Kidney (tissue), 13 donors: ENCODE measurements at regions not wholly inside any gene's neighbourhood (a gene's known extent, or its start where the extent isn't known, plus 50 kb on each side); places are given as distances from the start of the nearest gene placed in this dataset.
A peak's percentile ranks its signal among the peaks of the same experiment; 100 is the strongest.
"Not testable (repeated sequence)": the region's sequence is repeated elsewhere in the genome, so short reads cannot be mapped to it uniquely, and the experiment has no call there.

ENCODE experiments used
- DNase-seq, 5 donors: peaks; one replicate each; pipeline ENCODE4 v3.0.0-alpha.2; 2013 to 2020
- FAIRE-seq: peaks from 2 replicates; lab custom pipeline; 2012; peaks lifted over from hg19 to GRCh38; lab: Jason Lieb, UNC
- H3K27ac ChIP-seq, 2 donors: one replicate each; pipeline ENCODE4 v1.7.0; 2013; ENCODE audit warnings: low read depth in 2 of 2, low read length in 2 of 2, inconsistent platforms in 1 of 2
- H3K27me3 ChIP-seq: one replicate; pipeline ENCODE4 v1.7.1; 2013; ENCODE audit warnings: low read length, inconsistent platforms; ENCODE audit not compliant: control insufficient read depth, insufficient read depth
- H3K36me3 ChIP-seq, 3 donors: one replicate each; pipeline versions ENCODE4 v1.7.0 to v1.7.1; 2013; ENCODE audit warnings: low read length in 3 of 3, control low read depth in 1 of 3, inconsistent platforms in 1 of 3; ENCODE audit not compliant: insufficient read depth in 3 of 3, control insufficient read depth in 2 of 3
- H3K4me1 ChIP-seq, 3 donors: one replicate each; pipeline versions ENCODE4 v1.7.0 to v1.7.1; 2013; ENCODE audit warnings: low read length in 3 of 3, inconsistent platforms in 1 of 3, low read depth in 1 of 3; ENCODE audit not compliant: control insufficient read depth in 2 of 3, insufficient read depth in 2 of 3
- H3K4me3 ChIP-seq, 3 donors: one replicate each; pipeline versions ENCODE4 v1.7.0 to v1.8.1; 2013; ENCODE audit warnings: low read length in 3 of 3, control low read depth in 1 of 3, inconsistent platforms in 1 of 3
- H3K9ac ChIP-seq, 3 donors: one replicate each; pipeline versions ENCODE4 v1.7.0 to v1.7.1; 2013; ENCODE audit warnings: low read length in 3 of 3, control low read depth in 1 of 3, inconsistent platforms in 1 of 3
- H3K9me3 ChIP-seq, 3 donors: one replicate each; pipeline versions ENCODE4 v1.7.0 to v1.7.1; 2013; ENCODE audit warnings: low read length in 3 of 3, control low read depth in 1 of 3, inconsistent platforms in 1 of 3; ENCODE audit not compliant: control insufficient read depth in 2 of 3, insufficient read depth in 1 of 3
- CTCF ChIP-seq: IDR thresholded peaks from 3 replicates; pipeline ENCODE4 v1.5.1; 2012; ENCODE audit warnings: mild to moderate bottlenecking, moderate library complexity, borderline replicate concordance; ENCODE audit not compliant: insufficient read depth; ENCODE audit errors: extremely low read depth
- intact Hi-C: fragments of 100-400 bp; cut with DNase I; formaldehyde crosslinking; loops from one replicate; pipeline ENCODE4 v1.11.1; 2022
- donor health status: control.
- donor health status: control.
- donor health status: control.
- donor health status: control.
- donor health status: control.
- donor health status: DM: yes; HTN: yes; CAD: no.
- donor health status: Normal renal cell carcinoma (clear cell type).

- FAIRE-seq (no peak), DNase-seq (no peak)
- Histone ChIP-seq H3K9me3 (no peaks in the 10 kb centered on the region), H3K27me3 (no peaks in the 10 kb centered on the region), H3K9ac (no peak overlapping the region), H3K27ac (no peak overlapping the region), H3K36me3 (no peaks in the 10 kb centered on the region), H3K4me3 (no peak overlapping the region), H3K4me1 (no peaks in the 10 kb centered on the region)
- TF ChIP-seq CTCF: no peak
- intact Hi-C loops: no loop called here
Measured at GRCh38 chr5:135147294-135148090, 113.5 kb upstream of the PITX1 start.

- intact Hi-C loops: no loop called here
- DNase-seq (no peak), FAIRE-seq (no peak)
- no peak overlapping the region for H3K27ac ChIP-seq
- no peaks in the 10 kb centered on the region for H3K36me3 ChIP-seq
- no peaks in the 10 kb centered on the region for H3K27me3 ChIP-seq
- H3K9me3 ChIP-seq: no peaks in the 10 kb centered on the region
- TF ChIP-seq CTCF: no peak
- H3K4me1 ChIP-seq: no peaks in the 10 kb centered on the region
- H3K9ac ChIP-seq: no peak overlapping the region
- no peak overlapping the region for H3K4me3 ChIP-seq
Measured at GRCh38 chr5:135145985-135146384, 112.0 kb upstream of the PITX1 start.

- intact Hi-C loops, H3K4me3 ChIP-seq, H3K27ac ChIP-seq, H3K27me3 ChIP-seq, H3K4me1 ChIP-seq, DNase-seq, H3K9me3 ChIP-seq, H3K9ac ChIP-seq, H3K36me3 ChIP-seq, FAIRE-seq: not testable (repeated sequence)
Measured at GRCh38 chr5:135143682-135144081, 109.7 kb upstream of the PITX1 start.

- no peak overlapping the region for H3K4me3 ChIP-seq
- DNase-seq (peak in 1 of 5 donors; percentile 31), FAIRE-seq (no peak)
- no peak for TF ChIP-seq CTCF
- no peak overlapping the region for H3K27ac ChIP-seq
- H3K9me3 ChIP-seq: no peaks in the 10 kb centered on the region
- H3K36me3 ChIP-seq: no peaks in the 10 kb centered on the region
- H3K9ac ChIP-seq: no peak overlapping the region
- intact Hi-C loops: no loop called here
- H3K27me3 ChIP-seq: no peaks in the 10 kb centered on the region
- H3K4me1 ChIP-seq: no peaks in the 10 kb centered on the region
Measured at GRCh38 chr5:135141303-135142268, 107.6 kb upstream of the PITX1 start.
